ENCODE measurements at regions not wholly inside any gene's neighbourhood (a gene's known extent, or its start where the extent isn't known, plus 50 kb on each side); places are given as distances from the start of the nearest gene placed in this dataset.
"Not testable (repeated sequence)": the region's sequence is repeated elsewhere in the genome, so short reads cannot be mapped to it uniquely, and the experiment has no call there.

DNA sequence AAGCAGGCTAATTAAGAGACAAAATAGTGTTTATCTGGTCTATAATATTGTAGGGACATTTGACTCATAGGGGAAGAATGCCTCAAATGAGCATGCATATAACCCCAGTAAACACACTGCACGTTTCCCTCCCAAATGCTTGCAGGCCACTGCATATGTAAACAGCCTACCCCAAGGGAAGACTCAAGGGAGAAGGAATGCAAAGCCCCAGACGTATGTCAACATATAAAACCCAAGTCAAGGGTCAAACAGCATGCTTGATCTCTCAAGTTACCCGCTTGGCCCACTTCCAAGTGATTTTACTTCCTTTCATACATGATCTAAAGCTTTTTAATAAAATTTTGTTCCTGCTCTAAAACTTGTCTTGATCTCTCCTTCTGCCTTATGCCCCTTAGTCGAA is 1090.0 kb downstream of the OTOL1 start:
- intact Hi-C loops (cut with DNase I): no loop called here
- no peak for DNase-seq

DNA sequence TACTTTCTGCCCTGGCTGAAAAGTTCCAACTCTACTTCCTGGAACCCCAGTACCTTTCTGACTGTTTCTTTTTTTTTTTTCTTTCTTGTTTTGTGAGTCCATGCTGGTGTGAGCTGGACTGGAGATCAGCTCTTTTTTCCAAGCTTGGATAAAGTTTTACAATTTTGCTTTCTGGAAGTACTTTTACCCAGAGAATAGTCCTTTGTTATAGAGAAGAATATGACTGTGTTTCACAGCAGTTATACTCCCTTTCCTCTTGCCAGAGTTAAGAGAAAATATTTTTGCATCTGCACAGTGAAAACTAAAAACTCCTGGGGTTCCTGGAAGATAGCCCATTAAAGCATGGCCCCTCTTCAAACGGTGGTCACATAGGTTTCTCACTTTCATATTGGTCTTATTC is 1100.6 kb downstream of the OTOL1 start:
- DNase-seq: no peak
- intact Hi-C loops (cut with DNase I): no loop called here

DNA sequence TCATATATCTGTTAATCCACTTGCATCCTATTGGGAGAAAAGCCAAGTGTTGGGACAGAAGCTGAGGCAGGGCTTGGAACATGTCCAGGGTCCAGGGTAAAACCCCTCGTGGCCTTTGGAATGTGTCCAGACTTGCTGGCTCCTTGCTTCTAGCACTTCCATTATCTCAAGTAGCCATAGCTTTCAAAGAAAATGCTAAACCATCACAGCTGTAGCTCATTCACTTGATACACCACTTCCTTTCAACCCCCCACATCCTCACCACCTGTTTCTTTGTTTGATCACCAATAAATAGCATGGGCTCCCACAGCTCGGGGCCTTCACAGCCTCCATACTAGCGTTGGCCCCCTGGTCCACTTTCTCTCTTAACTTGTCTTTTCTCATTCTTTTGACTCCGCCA is 1101.9 kb downstream of the OTOL1 start:
- DNase-seq; intact Hi-C loops (cut with DNase I): not testable (repeated sequence)

DNA sequence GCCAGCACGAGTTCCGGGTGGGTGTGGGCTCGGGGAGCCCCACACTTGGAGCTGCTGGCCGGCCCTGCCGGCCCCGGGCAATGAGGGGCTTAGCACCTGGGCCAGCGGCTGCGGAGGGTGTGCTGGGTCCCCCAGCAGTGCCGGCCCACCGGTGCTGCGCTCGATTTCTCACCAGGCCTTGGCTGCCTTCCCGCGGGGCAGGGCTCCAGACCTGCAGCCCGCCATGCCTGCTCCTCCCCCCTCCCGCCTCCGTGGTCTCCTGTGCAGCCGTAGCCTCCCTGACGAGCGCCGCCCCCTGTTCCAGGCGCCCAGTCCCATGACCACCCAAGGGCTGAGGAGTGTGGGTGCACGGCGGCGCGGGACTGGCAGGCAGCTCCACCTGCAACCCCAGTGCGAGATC is 1103.1 kb downstream of the OTOL1 start:
- intact Hi-C loops (cut with DNase I): not testable (repeated sequence)

DNA sequence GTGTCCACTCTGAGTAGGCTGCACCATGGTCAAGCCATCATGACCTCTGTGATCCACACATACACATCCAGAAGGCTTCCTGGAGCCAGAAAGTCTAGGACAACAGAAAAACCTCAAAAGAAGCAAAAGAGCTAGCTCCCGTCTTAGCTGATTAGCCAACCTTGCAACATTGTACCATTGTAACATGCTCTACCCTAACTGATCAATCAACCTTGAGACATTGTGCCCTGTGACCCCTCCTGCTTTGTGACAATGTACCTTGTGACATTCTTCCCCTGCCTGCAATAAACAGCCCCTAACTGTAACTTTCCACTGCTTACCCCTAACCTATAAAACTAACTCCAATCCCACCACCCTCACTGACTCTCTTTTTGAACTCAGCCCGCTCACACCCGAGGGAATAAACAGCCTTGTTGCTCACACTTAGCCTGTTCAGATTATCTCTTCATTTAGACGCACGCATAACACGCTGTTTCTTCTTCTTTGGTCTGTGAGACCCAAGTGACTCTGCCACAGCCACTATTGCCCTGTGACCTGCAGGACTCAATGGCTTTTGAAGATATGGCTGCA is 1104.6 kb downstream of the OTOL1 start:
- no peak for DNase-seq
- intact Hi-C loops (cut with DNase I): no loop called here

More for the DNA sequence above, 1103.1 kb downstream of the OTOL1 start:
- DNase-seq: peak in 1 of 10 donors; percentile 79

DNA sequence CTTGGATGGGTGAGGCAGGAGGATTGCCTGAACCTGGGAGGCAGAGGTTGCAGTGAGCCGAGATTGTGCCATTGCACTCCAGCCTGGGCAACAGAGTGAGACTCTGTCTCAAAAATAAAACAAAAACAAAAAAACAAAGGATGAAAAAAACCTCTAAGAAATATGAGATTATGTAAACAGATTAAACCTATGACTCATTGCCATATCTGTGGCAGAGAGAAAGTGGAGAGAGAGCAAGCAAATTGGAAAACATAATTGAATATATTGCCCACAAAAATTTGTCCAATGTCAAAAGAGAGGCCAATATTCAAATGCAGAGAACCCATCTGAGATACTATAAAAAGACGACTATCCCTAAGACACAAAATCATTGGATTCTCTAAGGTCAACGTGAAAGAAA is 1106.0 kb downstream of the OTOL1 start:
- DNase-seq: no peak
- intact Hi-C loops (cut with DNase I): no loop called here

DNA sequence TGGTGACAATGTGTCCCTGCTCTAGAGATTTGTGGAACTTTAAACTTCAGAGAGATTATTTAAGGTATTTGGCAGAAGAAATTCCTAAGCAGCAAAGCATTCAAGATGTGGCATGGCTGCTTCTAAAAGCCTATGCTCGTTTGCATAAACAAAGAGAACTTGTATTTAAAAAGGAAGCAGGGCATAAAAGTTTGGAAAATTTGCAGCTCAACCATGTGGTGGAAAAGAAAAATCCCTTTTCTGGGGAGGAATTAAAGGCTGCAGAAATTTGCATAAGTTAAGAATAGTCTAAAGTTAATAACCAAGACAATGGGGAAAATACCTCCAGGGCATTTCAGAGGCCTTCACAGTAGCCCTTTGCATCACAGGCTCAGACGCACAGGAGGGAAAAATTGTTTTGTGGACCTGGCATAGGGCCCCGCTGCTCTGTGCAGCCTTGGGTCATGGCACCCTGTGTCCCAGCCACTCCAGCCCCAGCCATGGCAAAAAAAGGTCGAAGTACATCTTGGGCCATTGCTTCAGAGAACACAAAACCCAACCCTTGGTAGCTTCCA is 1109.1 kb downstream of the OTOL1 start:
- intact Hi-C loops (cut with DNase I): no loop called here
- no peak for DNase-seq

DNA sequence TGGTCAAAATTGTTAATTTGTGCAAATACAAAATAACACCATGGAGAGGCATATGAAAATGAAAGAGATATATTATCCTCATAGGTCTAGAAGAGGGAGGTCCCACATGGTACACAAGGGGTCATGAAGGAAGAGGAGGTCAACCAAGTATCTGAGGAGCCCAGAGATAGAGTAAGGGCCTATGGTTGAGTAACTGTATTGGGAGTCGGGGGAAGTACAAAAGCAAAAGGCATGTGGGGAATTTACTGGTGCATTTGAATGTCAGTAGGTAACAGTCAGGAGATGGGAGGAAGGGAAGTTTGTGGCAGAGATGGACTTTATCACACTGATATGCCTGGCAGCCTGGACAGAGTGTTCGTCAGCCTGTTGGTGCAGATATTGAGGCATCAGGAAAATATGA is 1113.7 kb downstream of the OTOL1 start:
- DNase-seq: no peak
- intact Hi-C loops (cut with DNase I): no loop called here

DNA sequence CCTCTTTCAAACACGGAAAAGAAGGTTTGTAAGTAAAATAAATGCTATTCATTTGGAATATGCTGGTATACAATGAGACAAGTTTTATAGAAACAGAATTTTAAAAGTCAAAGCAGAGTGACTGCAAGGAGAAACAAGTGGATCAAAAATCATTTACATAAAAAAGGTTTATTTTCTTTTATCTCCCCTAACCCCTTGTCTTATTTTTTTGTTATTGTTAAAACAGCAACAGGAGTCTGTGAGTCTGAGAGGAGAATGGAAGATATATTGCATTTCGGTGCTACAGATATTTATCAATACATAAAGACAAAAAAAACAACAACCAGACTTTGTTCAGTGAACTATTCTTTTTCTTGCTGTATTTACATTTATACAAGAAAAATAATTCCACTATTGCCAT is 1116.4 kb downstream of the OTOL1 start:
- no peak for DNase-seq
- intact Hi-C loops (cut with DNase I): no loop called here

DNA sequence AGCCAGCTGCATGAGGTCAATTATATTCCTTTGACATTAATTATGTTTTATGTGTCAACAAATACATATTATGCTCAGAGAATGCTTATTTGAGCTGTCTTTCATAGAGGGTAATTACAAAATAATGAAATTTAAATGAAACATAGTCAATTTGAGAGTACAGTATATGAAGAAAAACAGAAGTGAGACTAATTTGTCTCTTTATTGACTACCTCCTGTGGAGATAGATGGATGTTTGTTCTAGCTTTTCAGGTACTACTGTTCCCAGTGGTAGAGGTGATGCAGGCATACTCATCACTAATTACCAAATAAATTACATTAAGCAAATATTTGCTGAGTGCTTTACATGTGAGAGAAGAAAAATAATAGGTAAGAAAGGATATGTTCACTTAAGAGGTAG is 1129.6 kb downstream of the OTOL1 start:
- no peak for DNase-seq
- intact Hi-C loops (cut with DNase I): no loop called here

DNA sequence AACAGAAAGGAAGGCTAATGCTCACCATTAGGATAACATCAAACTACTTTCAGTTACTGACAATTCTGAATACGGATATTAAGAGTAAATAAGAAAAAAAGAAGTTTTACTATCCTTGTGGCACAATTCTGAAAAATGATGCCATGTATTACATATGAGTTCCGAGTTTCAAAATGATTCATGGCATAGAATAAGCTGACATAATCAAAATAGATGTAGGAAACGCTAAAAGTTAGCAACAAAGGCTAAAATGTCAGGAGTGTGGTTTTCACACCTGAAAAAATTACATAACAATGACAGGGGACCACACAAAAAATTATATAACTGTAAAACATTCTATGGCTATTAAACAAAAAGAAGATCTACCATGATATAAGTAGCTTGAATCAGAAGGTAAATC is 1131.9 kb downstream of the OTOL1 start:
- intact Hi-C loops (cut with DNase I): no loop called here
- DNase-seq: no peak

DNA sequence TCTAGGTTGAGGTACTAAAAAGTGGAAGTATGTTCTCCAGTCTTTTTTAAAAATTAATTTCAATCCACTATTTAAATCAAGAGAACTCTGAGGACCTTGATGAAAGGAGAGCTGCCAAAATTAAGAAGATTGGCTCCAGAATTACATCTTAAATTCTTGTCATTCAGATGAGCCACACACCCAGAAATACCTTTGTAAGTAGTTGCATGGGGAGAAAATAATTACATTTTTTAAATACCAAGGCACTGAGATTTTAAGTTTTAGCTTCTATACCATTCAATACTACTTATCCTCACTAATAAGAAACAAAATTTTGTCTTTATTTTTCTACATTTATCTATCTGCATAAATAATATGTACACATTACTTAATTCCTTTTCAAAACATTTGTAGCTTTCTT is 1132.8 kb downstream of the OTOL1 start:
- intact Hi-C loops (cut with DNase I): no loop called here
- no peak for DNase-seq

DNA sequence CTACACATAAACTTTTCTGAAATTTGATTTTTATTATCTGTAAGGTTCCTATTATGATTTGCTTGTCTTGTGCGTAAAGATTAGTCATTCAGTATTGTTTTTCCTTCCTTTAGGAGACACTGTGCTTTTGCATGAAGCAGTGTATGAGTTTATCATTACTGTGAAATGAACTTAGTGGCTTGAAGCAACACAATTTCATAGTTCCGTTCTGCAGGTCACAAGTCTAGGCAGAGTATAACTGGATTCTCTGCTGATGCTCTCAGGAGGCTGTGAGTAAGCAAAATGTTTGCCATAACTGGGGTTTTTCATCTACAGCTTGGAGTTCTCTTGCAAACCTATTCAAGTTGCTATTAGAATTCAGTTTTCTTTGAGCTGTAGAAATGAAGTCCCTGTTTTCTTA is 1136.1 kb downstream of the OTOL1 start:
- intact Hi-C loops (cut with DNase I): no loop called here
- DNase-seq: no peak

DNA sequence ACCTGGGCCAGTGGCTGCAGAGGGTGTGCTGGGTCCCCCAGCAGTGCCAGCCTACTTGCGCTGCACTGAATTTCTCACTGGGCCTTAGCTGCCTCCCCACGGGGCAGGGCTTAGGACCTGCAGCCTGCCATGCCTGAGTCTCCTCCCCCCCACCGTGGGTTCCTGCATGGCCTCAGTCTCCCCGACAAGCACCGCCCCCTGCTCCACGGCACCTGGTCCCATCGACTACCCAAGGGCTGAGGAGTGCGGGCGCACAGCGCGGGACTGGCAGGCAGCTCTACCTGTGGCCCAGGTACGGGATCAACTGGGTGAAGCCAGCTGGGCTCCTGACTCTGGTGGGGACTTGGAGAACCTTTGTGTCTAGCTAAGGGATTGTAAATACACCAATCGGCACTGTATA is 1143.6 kb downstream of the OTOL1 start:
- DNase-seq: peak in 3 of 10 donors; percentile 62 to 76 (median 66)
- intact Hi-C loops (cut with DNase I): not testable (repeated sequence)

DNA sequence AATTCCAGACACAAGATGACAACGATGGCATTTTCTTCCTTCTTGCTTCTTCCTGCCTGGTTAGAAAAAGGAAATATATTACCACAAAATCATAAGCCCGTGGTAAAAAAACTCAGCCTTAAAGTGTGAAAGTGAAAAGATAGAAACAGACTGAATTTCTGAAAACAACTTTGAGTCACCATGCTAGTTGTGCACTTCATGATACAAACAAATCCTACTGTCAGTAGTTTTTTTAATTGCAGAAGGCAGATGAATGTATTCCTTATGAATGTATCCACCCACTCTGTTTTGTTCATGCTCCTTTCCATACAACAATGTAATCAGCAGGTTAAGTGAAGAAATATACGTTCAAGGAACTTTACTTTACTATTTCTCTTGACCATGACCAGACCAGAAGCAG is 1144.7 kb downstream of the OTOL1 start:
- intact Hi-C loops (cut with DNase I): no loop called here
- DNase-seq: no peak

DNA sequence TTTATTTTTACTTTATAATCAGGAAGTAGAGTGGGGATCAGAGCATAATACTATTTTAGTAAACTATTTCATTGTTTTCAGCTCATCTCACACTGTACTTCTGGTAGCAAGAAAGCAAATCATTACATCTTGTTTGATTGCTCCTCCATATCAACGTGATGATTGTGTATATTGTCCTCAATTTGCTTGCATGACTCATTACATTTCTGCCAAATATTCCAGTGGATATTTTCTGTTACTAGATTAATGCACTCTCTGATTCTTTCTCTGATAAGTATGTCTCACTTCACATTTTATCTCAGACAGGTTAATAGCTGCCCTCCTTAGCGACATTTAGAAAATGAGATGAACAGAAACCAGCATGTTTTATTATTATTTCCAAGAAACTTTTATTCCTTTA is 1145.3 kb downstream of the OTOL1 start:
- intact Hi-C loops (cut with DNase I): no loop called here
- no peak for DNase-seq

DNA sequence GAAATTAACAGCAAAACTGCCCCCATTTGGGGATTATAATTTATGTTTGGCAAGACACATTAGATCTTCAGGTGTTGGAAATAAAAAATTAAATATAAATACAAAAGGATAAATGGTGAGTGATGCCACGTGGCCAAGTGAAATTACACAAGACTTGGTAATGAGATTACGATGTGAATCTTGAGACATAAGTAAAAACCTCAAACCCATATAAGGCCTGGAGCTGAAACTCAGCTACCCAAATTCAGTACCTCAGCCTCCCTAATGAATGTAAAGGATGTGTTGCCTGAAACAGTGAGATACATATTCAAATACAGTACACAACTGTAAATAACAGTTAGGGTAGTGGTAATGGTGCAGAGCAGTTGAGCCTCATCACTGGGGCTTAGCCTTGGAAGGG is 1146.6 kb downstream of the OTOL1 start:
- no peak for DNase-seq
- intact Hi-C loops (cut with DNase I): no loop called here

DNA sequence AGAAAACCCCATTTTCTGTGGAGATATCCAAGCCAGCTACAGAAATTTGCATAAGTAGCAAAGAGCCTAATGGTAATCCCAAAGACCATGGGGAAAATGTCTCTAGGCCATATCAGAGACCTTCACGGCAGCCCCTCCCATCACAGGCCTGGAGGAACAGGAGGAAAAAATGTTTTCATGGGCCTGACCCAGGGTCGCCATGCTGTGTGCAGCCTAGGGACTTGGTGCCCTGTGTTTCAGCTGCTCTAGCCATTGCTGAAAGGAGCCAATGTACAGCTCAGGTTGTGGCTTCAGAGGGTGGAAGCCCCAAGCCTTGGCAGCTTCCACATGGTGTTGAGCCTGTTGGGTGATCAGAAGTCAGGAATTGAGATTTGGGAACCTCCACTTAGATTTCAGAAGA is 1150.7 kb downstream of the OTOL1 start:
- no peak for DNase-seq
- intact Hi-C loops (cut with DNase I): no loop called here

DNA sequence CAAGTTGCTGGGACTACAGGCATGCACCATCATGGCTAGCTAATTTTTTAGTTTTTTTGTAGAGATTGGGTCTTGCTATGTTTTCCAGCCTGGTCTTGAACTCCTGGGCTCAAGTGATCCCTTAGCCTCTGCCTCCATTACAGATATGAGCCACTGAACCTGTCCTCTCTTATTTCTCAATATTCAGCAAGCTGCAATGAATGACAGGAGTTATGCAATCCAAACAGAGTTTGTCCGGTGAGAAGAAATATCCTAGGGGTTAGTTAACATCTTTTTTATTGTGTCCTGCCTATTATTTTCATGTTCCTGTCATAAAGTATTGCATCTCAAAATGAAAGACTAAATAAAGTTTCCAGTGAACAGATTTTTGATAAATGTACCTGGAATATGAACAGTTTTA is 1161.4 kb downstream of the OTOL1 start:
- intact Hi-C loops (cut with DNase I): no loop called here

DNA sequence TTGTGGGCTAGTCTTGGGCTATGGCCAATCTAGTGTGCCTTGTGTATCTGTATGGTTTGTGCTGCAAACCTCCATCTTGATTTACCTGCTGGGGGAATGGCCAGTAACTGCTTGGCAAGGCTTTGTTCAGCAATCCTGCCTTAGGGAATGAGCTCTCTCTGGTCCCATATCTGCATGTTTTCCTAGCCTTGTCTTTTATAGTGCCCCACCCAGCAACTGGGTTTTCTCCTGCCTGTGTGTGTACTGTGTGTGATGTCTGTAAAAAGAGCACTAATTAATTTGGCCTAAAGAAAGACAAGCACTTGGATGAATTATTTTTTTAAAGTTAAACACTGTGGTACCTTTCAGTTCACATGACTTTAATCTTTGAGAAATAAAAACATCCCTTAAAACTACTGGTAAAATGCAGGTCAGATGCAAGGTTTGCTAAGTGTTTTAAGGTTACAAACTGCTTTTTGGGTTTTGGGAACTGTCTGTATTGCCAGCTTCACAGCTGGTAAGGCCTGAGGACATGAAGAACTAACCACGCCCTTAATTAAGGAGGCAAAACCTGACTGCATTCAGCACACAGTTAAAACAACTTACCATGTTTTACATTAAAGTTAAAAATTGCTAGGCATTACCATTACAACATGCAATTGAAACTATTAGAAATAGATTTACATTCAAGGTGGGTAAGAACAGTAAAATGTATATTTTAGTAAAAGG is 1169.2 kb downstream of the OTOL1 start:
- DNase-seq: no peak
- intact Hi-C loops (cut with DNase I): no loop called here

More for the DNA sequence above, 1161.4 kb downstream of the OTOL1 start:
- DNase-seq: no peak

DNA sequence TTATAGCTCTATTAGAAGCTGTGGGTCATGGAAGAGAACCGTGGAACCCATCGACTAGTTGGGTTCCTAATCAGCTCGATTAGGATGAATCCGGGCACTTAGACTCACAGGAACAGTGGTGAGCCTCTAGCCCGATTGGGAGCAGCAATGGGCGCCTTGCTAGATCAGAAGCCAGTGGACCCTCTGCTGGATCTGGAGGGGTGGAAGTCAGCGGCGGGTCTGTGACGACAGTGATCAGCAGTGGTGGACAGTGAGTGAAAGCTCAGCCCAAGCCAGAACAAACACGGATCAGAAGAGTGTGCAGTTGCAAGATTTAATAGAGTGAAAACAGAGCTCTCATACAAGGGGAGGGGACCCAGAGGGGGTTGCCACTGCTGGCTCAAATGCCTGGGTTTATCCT is 1170.2 kb downstream of the OTOL1 start:
- DNase-seq: peak in 1 of 10 donors; percentile 49
- intact Hi-C loops (cut with DNase I): no loop called here

DNA sequence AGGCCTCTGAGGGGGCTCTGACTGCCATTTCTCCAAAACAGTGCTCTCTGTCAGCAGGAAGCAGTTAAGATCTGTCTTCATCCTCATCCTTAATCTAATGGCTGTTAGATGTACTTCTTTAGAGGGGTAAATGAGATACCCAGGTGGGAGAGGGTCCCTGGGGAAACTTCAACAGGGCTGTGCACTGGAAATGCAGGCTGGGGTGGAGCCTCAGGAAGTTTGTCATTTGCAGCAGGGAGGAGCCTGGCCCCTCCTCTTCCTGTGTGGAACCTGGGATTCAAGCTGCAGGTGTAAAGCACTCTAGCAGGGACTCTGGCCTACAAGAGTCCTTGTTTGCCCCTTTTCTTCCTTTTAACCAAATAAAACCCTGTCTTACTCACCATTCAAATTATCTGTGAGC is 1173.6 kb downstream of the OTOL1 start:
- no peak for DNase-seq
- intact Hi-C loops (cut with DNase I): no loop called here

All from posterior cingulate gyrus (tissue), 11 donors.